Stimulated activated CD4-positive, alpha-beta T cell treated with anti-CD3 and anti-CD28 coated beads, Interleukin-12 subunit alpha, Interleukin-12 subunit beta, amount 100 ng/mL, for 24 hours (primary cell): ENCODE measurements at regions not wholly inside any gene's neighbourhood (a gene's known extent, or its start where the extent isn't known, plus 50 kb on each side); places are given as distances from the start of the nearest gene placed in this dataset.

Experiments
- DNase-seq, 2 experiments: peaks; one replicate each; pipeline ENCODE4 v3.0.0-alpha.2; 2020; ENCODE audit warnings: low read depth in 2 of 2

- no peak for DNase-seq
Measured at GRCh38 chr5:4191703-4192102, 596.1 kb downstream of the IRX1 start.

DNA sequence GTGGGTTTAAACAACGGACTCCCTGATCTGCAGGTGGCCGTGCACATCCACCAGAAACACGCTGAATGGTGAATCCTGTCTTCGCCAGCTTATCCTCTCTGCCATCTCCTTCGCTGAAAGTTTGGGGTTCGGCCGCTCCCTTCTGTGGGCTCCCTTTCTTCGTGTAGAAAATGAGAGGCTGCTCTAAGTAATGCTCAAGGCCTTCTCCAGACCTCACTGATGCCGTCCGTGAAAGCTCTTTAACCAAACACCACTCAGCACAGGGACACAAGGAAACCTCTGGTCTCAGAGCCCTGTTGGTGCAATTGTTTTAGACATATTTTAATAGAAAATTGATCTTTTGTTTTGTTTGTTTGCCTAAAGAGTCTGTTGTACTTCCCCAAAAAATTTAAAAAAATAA lies 596.5 kb downstream of the IRX1 start:
- DNase-seq: no peak

DNA sequence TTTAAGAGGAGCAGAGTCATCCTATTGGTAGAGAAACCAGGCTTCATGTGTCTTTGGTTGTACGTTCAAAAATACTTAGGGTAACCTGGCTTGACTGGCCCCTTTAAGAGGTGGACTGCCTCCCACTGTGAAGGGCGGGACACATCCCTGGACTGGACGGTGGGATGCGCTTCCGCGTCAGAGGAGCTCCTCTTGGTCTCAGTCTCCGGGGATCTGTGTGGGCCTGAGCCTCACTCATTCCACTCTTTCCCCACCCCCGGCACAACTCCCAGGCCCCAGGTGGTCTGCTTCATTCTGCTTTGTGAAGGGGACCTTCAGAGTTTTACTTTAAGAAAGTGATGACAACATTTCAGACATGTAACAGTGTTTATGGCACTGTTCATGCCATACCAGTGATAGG lies 601.1 kb downstream of the IRX1 start:
- DNase-seq: no peak

DNA sequence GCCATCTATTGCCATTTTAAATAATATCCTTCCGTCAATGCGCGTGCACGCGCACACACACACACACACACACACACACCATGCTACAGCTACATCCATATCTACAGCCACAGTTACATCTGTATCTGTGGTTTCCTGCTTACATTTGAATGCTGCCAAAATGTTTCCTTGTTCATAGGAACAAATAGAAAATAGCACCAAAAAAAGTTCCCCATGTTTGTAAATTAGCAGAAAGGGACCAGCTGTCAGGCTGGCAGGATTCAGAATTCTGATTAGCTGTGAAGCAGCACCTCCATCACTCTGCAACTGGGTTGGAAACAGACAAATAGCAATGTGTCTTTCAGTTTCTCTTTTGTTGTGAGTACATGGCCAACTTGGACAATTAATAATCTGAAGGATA lies 601.5 kb downstream of the IRX1 start:
- DNase-seq: no peak

DNA sequence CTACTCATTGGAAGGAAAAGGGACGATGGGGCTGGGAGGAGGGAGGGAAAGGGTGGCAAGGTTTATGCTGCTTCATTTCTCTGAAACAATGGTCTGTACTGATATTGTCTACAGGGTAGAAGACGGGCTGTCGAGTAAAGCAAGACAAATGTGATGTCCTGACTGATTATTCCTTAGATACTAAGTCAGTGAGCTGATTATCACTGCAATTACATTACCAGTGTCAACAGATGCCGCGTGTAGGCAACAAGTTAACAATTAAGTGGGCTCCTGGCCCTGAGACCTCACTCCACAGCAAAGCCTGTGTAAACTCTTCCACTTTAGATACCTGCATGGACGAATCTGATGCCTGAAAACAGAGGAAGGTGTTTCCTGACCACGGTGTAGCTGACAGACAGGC lies 602.8 kb downstream of the IRX1 start:
- no peak for DNase-seq

DNA sequence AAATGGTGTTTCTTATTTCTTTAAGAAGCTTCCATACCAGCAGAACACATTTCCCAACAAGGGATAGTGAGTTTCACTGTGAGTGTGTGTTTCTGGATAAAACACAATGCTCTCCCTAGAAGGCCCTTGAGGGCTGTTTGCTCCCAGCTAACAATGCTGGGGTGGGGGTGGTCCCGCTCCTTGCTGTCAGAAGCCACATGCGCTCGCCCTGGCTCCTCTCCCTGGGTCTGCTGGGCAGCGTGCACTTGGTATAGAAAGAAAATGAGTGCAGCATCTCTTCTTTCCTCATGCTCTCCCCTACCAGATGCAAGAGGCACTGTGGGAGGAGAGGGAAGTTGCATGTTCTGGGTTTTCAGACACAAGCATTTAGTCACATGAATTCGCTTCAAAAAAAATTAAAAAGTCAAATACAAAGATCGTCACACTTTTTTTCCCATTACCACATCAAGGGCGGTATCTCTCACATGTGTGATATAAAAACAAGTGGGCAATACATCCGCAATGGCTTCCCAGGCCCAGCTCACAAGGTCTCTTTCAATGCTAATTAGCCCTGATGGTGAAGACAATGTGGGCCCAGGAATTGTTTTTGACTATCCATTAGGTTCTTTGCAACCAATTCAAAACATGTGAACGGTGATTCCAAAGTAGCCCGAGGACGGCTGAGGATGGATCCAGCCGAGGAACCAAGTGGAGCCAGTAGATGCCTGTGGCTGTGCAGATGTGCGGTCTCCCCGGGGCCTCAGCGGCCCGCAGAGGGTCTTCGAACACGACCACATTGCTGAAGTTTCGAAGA lies 603.6 kb downstream of the IRX1 start:
- DNase-seq: no peak

- no peak for DNase-seq
Measured at GRCh38 chr5:4203146-4203545, 607.5 kb downstream of the IRX1 start.

GRCh38 chr5:4204276-4205141 lies 608.9 kb downstream of the IRX1 start:
- DNase-seq: no peak

DNA sequence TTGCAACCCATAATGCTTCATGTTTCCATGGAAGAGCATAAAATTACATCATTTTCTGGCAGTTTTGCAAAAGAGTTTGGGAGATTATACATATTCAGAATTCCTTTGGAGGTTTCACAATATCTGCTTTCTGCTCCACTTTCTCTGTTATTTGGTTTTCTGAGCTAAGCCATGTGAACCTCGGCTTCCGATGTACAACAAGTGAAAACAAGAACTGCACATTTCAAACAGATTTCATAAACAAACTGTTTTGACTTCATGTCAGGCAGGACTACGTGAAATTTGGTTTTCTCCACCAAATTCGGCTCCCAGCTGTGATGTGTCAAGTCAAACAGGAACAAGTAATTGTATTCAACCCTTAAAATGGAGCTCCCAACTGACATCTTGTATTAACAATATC lies 609.8 kb downstream of the IRX1 start:
- DNase-seq: no peak

DNA sequence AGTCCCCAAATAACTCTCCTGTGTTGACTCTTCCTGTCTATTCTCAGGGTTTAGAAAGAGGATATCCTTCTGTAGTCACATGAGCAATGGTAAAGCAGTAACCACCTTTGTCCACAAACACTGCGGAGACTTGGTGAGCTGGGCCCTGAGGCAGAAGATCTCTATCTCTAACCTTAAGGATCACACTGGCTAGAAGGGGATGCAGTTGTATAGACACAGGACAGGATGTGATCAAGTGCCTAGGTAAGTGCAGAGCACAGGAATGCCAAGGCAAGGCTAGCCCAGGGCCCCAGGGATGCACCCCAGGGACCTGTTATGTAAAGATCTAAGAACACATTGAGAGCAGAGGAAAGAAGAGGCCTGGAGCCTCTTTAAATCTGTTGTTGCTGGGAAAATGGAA lies 610.5 kb downstream of the IRX1 start:
- DNase-seq: no peak

- no peak for DNase-seq
Measured at GRCh38 chr5:4207486-4207885, 611.9 kb downstream of the IRX1 start.

GRCh38 chr5:4208537-4208936 lies 612.9 kb downstream of the IRX1 start:
- DNase-seq: no peak

GRCh38 chr5:4208996-4209395 lies 613.4 kb downstream of the IRX1 start:
- no peak for DNase-seq

GRCh38 chr5:4212071-4212739 lies 616.6 kb downstream of the IRX1 start:
- DNase-seq: no peak

DNA sequence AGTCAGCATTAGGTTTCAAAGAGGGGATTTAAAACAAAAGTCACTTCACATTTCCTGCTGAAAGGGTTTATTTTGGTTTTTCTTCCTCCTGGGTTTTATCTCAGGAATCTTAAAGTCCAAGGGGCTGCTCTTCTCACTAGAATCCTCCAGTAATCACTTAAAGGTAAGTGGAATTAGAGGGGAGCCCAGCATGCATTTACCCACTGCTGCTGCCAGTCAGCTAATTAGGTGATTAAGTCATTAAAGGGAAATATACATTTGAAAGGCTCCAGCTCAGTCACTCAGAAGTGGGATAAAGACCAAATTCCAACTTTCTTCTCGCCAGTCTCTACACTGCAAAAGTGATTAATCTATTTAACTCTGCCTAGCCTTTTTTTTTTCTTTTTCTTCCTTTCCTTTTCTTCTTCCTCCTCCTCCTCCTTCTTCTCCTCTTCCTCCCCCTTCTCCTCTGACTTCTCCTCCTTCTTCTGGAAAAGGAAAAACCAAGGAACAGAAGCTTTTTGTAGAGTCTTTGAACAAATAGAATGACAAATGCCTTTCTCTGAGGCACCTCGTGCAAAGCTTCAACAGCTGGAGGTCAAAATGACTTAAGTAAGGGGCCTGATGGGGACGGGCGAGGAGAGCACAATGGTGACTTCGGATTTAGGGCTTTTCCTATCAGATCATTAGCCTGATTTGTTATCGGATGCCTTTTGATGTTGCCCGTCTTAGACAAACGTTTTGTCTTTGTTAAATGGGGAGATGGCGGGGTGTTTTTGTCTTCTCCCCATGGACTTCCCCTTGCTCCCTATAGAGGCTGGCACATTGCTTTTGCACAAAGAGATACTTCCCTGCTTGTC lies 617.6 kb downstream of the IRX1 start:
- no peak for DNase-seq

GRCh38 chr5:4215143-4215542 lies 619.5 kb downstream of the IRX1 start:
- no peak for DNase-seq

DNA sequence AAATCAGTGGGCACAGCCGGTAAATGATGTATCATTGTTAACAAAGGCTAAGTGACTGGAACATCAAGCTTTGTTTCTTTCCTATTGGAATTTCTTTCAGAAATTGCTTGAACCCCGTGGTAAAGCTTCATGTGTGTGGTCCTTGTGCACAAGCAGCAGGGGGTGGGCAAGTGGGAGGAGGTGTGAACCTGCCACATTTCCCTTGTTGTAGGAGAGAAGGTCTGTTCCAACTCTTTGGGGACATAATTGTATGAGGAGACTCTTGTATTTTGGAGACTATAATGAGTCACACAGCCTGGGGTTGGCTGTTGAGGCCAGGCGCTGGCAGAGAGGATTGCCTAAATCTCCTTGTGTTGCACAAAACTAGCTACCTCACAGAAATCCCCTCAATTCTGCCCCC lies 620.5 kb downstream of the IRX1 start:
- no peak for DNase-seq

DNA sequence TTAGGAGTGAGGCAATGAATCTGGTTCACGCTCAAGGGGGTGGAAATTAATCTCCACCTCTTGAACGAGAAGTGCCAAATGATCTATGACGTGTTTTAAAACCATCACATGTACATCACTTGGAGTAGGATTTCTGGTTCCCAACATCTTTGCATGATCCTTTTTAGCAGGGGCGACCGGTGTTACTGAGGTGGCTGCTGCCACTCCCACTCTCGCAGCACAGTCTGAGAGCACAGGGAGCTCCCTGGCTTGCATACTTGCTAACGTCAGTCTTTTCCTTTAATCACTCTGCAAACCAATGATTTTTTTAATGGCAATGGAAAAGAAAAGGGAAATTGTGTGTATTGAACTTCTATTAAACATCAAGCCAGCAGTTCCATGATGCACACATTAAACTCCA lies 624.4 kb downstream of the IRX1 start:
- no peak for DNase-seq

GRCh38 chr5:4221048-4221447 lies 625.4 kb downstream of the IRX1 start:
- DNase-seq: no peak

GRCh38 chr5:4222147-4222546 lies 626.5 kb downstream of the IRX1 start:
- DNase-seq: no peak

GRCh38 chr5:4222821-4223220 lies 627.2 kb downstream of the IRX1 start:
- DNase-seq: no peak

DNA sequence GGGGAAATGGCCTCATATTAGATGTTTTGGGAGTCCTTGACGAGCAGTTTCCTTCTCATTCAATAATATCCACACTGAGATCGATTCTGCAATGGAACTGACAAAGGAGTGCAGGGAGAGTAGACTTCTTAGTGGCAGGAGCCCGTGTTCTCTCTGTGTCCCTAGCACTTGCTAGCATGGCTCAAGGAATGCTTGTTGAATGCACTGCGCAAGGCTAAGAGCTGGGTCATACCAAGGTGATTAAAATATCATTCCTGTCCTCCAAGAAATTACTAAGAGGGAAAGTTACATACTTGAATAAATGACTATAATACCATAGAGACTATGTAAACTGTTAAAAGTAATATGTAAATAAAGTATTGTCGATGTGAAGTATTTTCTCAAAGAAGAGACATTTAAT lies 630.1 kb downstream of the IRX1 start:
- no peak for DNase-seq
